HG02973 (cell line): ENCODE measurements at regions not wholly inside any gene's neighbourhood (a gene's known extent, or its start where the extent isn't known, plus 50 kb on each side); places are given as distances from the start of the nearest gene placed in this dataset.
"Not testable (repeated sequence)": the region's sequence is repeated elsewhere in the genome, so short reads cannot be mapped to it uniquely, and the experiment has no call there.

ENCODE experiments used
- ATAC-seq: cut with Tn5 transposase; IDR thresholded peaks from one replicate; pipeline ENCODE4 v1.9.1; 2021; ENCODE audit warnings: moderate library complexity; ENCODE audit not compliant: unreplicated experiment

GRCh38 chr5:6321078-6321477, 57.3 kb downstream of the MED10 start:
- no peak for ATAC-seq

- no peak for ATAC-seq
These were observed 59.2 kb downstream of the MED10 start for GRCh38 chr5:6319116-6319515.

- ATAC-seq = no peak
These were observed 61.1 kb downstream of the MED10 start for GRCh38 chr5:6317116-6317798.

- no peak for ATAC-seq
These were observed 62.8 kb downstream of the MED10 start for GRCh38 chr5:6315580-6315979.

GRCh38 chr5:6311568-6312501, 66.5 kb downstream of the MED10 start:
- no peak for ATAC-seq

GRCh38 chr5:6309949-6310348, 68.4 kb downstream of the MED10 start:
- ATAC-seq = no peak

- ATAC-seq = no peak
These were observed 69.7 kb downstream of the MED10 start for GRCh38 chr5:6308683-6309082.

- no peak for ATAC-seq
These were observed 71.0 kb downstream of the MED10 start for GRCh38 chr5:6307304-6307703.

GRCh38 chr5:6305853-6306252, 72.5 kb downstream of the MED10 start:
- no peak for ATAC-seq

GRCh38 chr5:6302684-6303083, 75.7 kb downstream of the MED10 start:
- ATAC-seq = no peak

GRCh38 chr5:6302075-6302474, 76.3 kb downstream of the MED10 start:
- ATAC-seq = no peak

- no peak for ATAC-seq
These were observed 81.8 kb downstream of the MED10 start for GRCh38 chr5:6296524-6296923.

- no peak for ATAC-seq
These were observed 86.4 kb downstream of the MED10 start for GRCh38 chr5:6291961-6292360.

GRCh38 chr5:6289239-6289638, 89.1 kb downstream of the MED10 start:
- no peak for ATAC-seq

- no peak for ATAC-seq
These were observed 91.2 kb downstream of the MED10 start for GRCh38 chr5:6287176-6287575.

GRCh38 chr5:6286404-6286803, 91.9 kb downstream of the MED10 start:
- ATAC-seq = no peak

- not testable (repeated sequence) for ATAC-seq
These were observed 93.9 kb downstream of the MED10 start for GRCh38 chr5:6284491-6284890.

- no peak for ATAC-seq
These were observed 96.0 kb downstream of the MED10 start for GRCh38 chr5:6282352-6282751.

- no peak for ATAC-seq
These were observed 96.5 kb downstream of the MED10 start for GRCh38 chr5:6281818-6282217.

GRCh38 chr5:6280425-6281100, 97.8 kb downstream of the MED10 start:
- ATAC-seq = no peak

GRCh38 chr5:6279607-6280006, 98.7 kb downstream of the MED10 start:
- ATAC-seq = no peak
